HL-60 (cell line): ENCODE measurements at regions not wholly inside any gene's neighbourhood (a gene's known extent, or its start where the extent isn't known, plus 50 kb on each side); places are given as distances from the start of the nearest gene placed in this dataset.

Source experiments
- CTCF ChIP-seq: IDR thresholded peaks from one replicate; pipeline ENCODE4 v1.5.1; 2011; ENCODE audit warnings: low read length, control low read depth, inconsistent platforms; ENCODE audit not compliant: insufficient read depth
- GABPA ChIP-seq: IDR thresholded peaks from 2 replicates; pipeline ENCODE4 v1.6.1; 2012; ENCODE audit warnings: low read depth
- POLR2AphosphoS5 ChIP-seq: IDR thresholded peaks from 2 replicates; pipeline ENCODE4 v1.6.1; 2012; ENCODE audit warnings: low read depth
- REST ChIP-seq: IDR thresholded peaks from 2 replicates; pipeline ENCODE4 v1.6.1; 2012; ENCODE audit warnings: low read depth; ENCODE audit not compliant: insufficient replicate concordance

GRCh38 chr4:23312686-23313085 is 577.2 kb downstream of the PPARGC1A start:
- TF ChIP-seq REST (no peak), CTCF (no peak), POLR2AphosphoS5 (no peak), GABPA (no peak)
